Esophagus squamous epithelium (tissue), 4 donors: ENCODE measurements at regions not wholly inside any gene's neighbourhood (a gene's known extent, or its start where the extent isn't known, plus 50 kb on each side); places are given as distances from the start of the nearest gene placed in this dataset.

ENCODE experiments used
- CTCF ChIP-seq, 6 experiments: fragments of 450-650 bp in 4 of 6; fragments of 200-600 bp in 2 of 6; sonication (generic) in 2 of 6; IDR thresholded peaks; one replicate each; pipeline ENCODE4 v1.5.1; 2016 to 2019; ENCODE audit warnings: antibody characterized with exemption in 6 of 6, mild to moderate bottlenecking in 4 of 6, moderate library complexity in 4 of 6
- POLR2A ChIP-seq, 4 donors: fragments of 450-650 bp; IDR thresholded peaks; one replicate each; pipeline ENCODE4 v1.6.1; 2017; ENCODE audit warnings: antibody characterized with exemption in 4 of 4, mild to moderate bottlenecking in 4 of 4, moderate library complexity in 3 of 4

GRCh38 chr18:77380695-77381094 lies 131.0 kb downstream of the GALR1 start:
- TF ChIP-seq CTCF (IDR thresholded peaks at IDR 0.05) (no peak), POLR2A (IDR thresholded peaks at IDR 0.05) (no peak)
